ENCODE measurements at regions not wholly inside any gene's neighbourhood (a gene's known extent, or its start where the extent isn't known, plus 50 kb on each side); places are given as distances from the start of the nearest gene placed in this dataset.

- Histone ChIP-seq H3K27me3 (ENCODE audit: low read length) (peaks cover 88% of the 10 kb centered on the region), H4K20me1 (ENCODE audit: low read length) (no peaks in the 10 kb centered on the region), H3K9me2 (replicated peaks; ENCODE audit: low read length) (0 out of 2 replicates have a peak, but pooled peaks cover 4% of the 10 kb centered on the region), H3K79me2 (ENCODE audit: low read length) (no peaks in the 10 kb centered on the region), H3F3A (ENCODE audit: low read length, unreplicated experiment) (no peaks in the 10 kb centered on the region), H3K4me2 (ENCODE audit: low read length) (no peak overlapping the region), H2AFZ (ENCODE audit: low read length) (no peak overlapping the region), H3K36me3 (ENCODE audit: low read depth, low read length) (no peaks in the 10 kb centered on the region), H3K9me3 (ENCODE audit: low read length) (no peaks in the 10 kb centered on the region), H3K9ac (ENCODE audit: low read length) (no peak overlapping the region), H3K4me1 (ENCODE audit: insufficient read depth, low read length) (no peaks in the 10 kb centered on the region), H3K27ac (ENCODE audit: low read length) (no peak overlapping the region), H3K4me3 (ENCODE audit: low read length) (no peak overlapping the region)
- ATAC-seq (no peak), DNase-seq (no peak)
- TF ChIP-seq EZH2phosphoT487 (IDR thresholded peaks at IDR 0.05; ENCODE audit: borderline replicate concordance, low read length) (no peak), EZH2 (IDR thresholded peaks at IDR 0.05; ENCODE audit: low read length, unreplicated experiment) (no peak)
- TF ChIP-seq, protein P1, sequence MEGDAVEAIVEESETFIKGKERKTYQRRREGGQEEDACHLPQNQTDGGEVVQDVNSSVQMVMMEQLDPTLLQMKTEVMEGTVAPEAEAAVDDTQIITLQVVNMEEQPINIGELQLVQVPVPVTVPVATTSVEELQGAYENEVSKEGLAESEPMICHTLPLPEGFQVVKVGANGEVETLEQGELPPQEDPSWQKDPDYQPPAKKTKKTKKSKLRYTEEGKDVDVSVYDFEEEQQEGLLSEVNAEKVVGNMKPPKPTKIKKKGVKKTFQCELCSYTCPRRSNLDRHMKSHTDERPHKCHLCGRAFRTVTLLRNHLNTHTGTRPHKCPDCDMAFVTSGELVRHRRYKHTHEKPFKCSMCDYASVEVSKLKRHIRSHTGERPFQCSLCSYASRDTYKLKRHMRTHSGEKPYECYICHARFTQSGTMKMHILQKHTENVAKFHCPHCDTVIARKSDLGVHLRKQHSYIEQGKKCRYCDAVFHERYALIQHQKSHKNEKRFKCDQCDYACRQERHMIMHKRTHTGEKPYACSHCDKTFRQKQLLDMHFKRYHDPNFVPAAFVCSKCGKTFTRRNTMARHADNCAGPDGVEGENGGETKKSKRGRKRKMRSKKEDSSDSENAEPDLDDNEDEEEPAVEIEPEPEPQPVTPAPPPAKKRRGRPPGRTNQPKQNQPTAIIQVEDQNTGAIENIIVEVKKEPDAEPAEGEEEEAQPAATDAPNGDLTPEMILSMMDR (conservative IDR thresholded peaks at IDR 0.05; ENCODE audit: low read depth, low read length): no peak
- ChIA-PET CTCF (no interaction called here), POLR2A (ENCODE audit: unreplicated experiment) (no interaction called here)
- no TSS peak for BruUV-seq (replicated peaks)
- intact Hi-C loops (cut with micrococcal nuclease): no loop called here
Measured at GRCh38 chr1:13888351-13888986, 188.5 kb downstream of the PRDM2 start.

GRCh38 chr1:13889495-13889894 lies 189.5 kb downstream of the PRDM2 start:
- Histone ChIP-seq H3K79me2 (ENCODE audit: low read length) (no peaks in the 10 kb centered on the region), H4K20me1 (ENCODE audit: low read length) (no peaks in the 10 kb centered on the region), H2AFZ (ENCODE audit: low read length) (no peak overlapping the region), H3K4me1 (ENCODE audit: insufficient read depth, low read length) (no peaks in the 10 kb centered on the region), H3K4me3 (ENCODE audit: low read length) (no peak overlapping the region), H3K27me3 (ENCODE audit: low read length) (peaks cover 89% of the 10 kb centered on the region), H3K9me3 (ENCODE audit: low read length) (no peaks in the 10 kb centered on the region), H3K9ac (ENCODE audit: low read length) (no peak overlapping the region), H3K27ac (ENCODE audit: low read length) (no peak overlapping the region), H3K9me2 (replicated peaks; ENCODE audit: low read length) (0 out of 2 replicates have a peak, but pooled peaks cover 4% of the 10 kb centered on the region), H3K4me2 (ENCODE audit: low read length) (no peak overlapping the region), H3K36me3 (ENCODE audit: low read depth, low read length) (no peaks in the 10 kb centered on the region), H3F3A (ENCODE audit: low read length, unreplicated experiment) (no peaks in the 10 kb centered on the region)
- no TSS peak for BruUV-seq (replicated peaks)
- ATAC-seq (no peak), DNase-seq (no peak)
- ChIA-PET POLR2A (ENCODE audit: unreplicated experiment) (no interaction called here), CTCF (no interaction called here)
- TF ChIP-seq, protein P1 (conservative IDR thresholded peaks at IDR 0.05; ENCODE audit: low read depth, low read length): no peak
- TF ChIP-seq EZH2phosphoT487 (IDR thresholded peaks at IDR 0.05; ENCODE audit: borderline replicate concordance, low read length) (no peak), EZH2 (IDR thresholded peaks at IDR 0.05; ENCODE audit: low read length, unreplicated experiment) (no peak)
- intact Hi-C loops (cut with micrococcal nuclease): no loop called here

GRCh38 chr1:13890766-13891165 lies 190.8 kb downstream of the PRDM2 start:
- H3K9ac ChIP-seq (ENCODE audit: low read length): no peak overlapping the region
- ATAC-seq (no peak), DNase-seq (no peak)
- H3K27me3 ChIP-seq (ENCODE audit: low read length): peaks cover 91% of the 10 kb centered on the region
- no peaks in the 10 kb centered on the region for H3K36me3 ChIP-seq (ENCODE audit: low read depth, low read length)
- H2AFZ ChIP-seq (ENCODE audit: low read length): no peak overlapping the region
- no peaks in the 10 kb centered on the region for H4K20me1 ChIP-seq (ENCODE audit: low read length)
- no peaks in the 10 kb centered on the region for H3K4me1 ChIP-seq (ENCODE audit: insufficient read depth, low read length)
- H3K79me2 ChIP-seq (ENCODE audit: low read length): no peaks in the 10 kb centered on the region
- no peak overlapping the region for H3K4me3 ChIP-seq (ENCODE audit: low read length)
- intact Hi-C loops (cut with micrococcal nuclease): no loop called here
- H3K27ac ChIP-seq (ENCODE audit: low read length): no peak overlapping the region
- H3K4me2 ChIP-seq (ENCODE audit: low read length): no peak overlapping the region
- ChIA-PET POLR2A (ENCODE audit: unreplicated experiment) (interaction anchor here (0.7 kb wide), 1 partner anchor 142 kb away, joined by 4 read pairs; no protein-coding TSS in a partner anchor), CTCF (no interaction called here)
- no TSS peak for BruUV-seq (replicated peaks)
- 0 out of 2 replicates have a peak, but pooled peaks cover 4% of the 10 kb centered on the region for H3K9me2 ChIP-seq (replicated peaks; ENCODE audit: low read length)
- no peaks in the 10 kb centered on the region for H3K9me3 ChIP-seq (ENCODE audit: low read length)
- no peaks in the 10 kb centered on the region for H3F3A ChIP-seq (ENCODE audit: low read length, unreplicated experiment)
- TF ChIP-seq EZH2 (IDR thresholded peaks at IDR 0.05; ENCODE audit: low read length, unreplicated experiment) (no peak), EZH2phosphoT487 (IDR thresholded peaks at IDR 0.05; ENCODE audit: borderline replicate concordance, low read length) (no peak)
- TF ChIP-seq, protein P1 (conservative IDR thresholded peaks at IDR 0.05; ENCODE audit: low read depth, low read length): no peak
